ENCODE measurements at regions not wholly inside any gene's neighbourhood (a gene's known extent, or its start where the extent isn't known, plus 50 kb on each side); places are given as distances from the start of the nearest gene placed in this dataset.
"Not testable (repeated sequence)": the region's sequence is repeated elsewhere in the genome, so short reads cannot be mapped to it uniquely, and the experiment has no call there.

DNA sequence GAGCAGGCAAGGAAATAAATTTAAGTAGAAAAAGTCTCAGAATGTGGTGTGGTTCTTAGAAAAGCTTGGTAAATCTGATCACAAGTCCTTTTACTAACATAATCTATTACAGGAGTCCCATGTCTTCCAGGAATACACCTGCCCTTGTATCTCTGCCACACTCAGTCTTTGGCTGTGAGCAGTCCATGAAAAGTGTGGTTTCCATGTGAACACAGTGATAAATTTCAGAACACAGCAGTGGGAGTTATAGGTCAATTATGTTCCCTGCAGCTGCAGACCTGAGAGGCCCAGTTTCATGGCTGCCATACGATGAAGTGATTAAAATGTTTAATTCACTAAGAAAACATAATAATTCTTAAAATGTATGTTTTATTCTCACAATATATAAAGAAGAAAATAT, 366.9 kb upstream of the STAC start:
- Histone ChIP-seq H3K27me3 (ENCODE audit: insufficient read depth, low read length) (no peaks in the 10 kb centered on the region), H3K36me3 (ENCODE audit: insufficient read depth, low read depth, low read length) (no peaks in the 10 kb centered on the region), H3K27ac (ENCODE audit: low read length) (no peak overlapping the region)

DNA sequence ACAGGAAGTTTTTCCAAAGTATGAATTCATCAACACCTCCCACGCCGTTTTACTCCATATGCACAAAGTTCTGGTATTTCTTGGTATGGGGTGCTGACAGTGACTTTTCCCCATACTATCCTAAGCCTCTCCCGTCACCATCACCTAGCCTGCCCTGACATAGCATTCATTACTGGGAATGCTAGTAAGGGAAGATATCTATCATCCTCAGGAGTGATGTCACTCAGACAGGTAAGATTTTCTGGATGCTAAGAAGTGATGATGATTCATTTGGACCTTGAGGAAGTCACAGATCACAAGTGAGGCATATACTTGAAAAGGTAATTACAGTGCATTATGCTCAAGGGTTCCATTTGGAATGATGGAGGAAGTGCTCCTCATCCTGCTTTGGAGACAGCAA, 355.1 kb upstream of the STAC start:
- Histone ChIP-seq H3K4me3 (ENCODE audit: low read length) (no peak overlapping the region), H3K27ac (ENCODE audit: low read length) (no peak overlapping the region), H3K9me3 (ENCODE audit: insufficient read depth, low read depth, low read length) (no peaks in the 10 kb centered on the region), H3K4me1 (ENCODE audit: insufficient read depth, low read length) (no peaks in the 10 kb centered on the region), H3K36me3 (ENCODE audit: insufficient read depth, low read depth, low read length) (no peaks in the 10 kb centered on the region), H3K9ac (ENCODE audit: low read depth, low read length) (no peak overlapping the region), H3K27me3 (ENCODE audit: insufficient read depth, low read length) (no peaks in the 10 kb centered on the region)

More for the DNA sequence above, 366.9 kb upstream of the STAC start:
- no peak overlapping the region for H3K9ac ChIP-seq (ENCODE audit: low read depth, low read length)
- no peak overlapping the region for H3K4me3 ChIP-seq (ENCODE audit: low read length)
- H3K9me3 ChIP-seq (ENCODE audit: insufficient read depth, low read depth, low read length) = peaks cover 7% of the 10 kb centered on the region; the same call in 1 of the 2 replicates
- H3K4me1 ChIP-seq (ENCODE audit: insufficient read depth, low read length) = no peaks in the 10 kb centered on the region

DNA sequence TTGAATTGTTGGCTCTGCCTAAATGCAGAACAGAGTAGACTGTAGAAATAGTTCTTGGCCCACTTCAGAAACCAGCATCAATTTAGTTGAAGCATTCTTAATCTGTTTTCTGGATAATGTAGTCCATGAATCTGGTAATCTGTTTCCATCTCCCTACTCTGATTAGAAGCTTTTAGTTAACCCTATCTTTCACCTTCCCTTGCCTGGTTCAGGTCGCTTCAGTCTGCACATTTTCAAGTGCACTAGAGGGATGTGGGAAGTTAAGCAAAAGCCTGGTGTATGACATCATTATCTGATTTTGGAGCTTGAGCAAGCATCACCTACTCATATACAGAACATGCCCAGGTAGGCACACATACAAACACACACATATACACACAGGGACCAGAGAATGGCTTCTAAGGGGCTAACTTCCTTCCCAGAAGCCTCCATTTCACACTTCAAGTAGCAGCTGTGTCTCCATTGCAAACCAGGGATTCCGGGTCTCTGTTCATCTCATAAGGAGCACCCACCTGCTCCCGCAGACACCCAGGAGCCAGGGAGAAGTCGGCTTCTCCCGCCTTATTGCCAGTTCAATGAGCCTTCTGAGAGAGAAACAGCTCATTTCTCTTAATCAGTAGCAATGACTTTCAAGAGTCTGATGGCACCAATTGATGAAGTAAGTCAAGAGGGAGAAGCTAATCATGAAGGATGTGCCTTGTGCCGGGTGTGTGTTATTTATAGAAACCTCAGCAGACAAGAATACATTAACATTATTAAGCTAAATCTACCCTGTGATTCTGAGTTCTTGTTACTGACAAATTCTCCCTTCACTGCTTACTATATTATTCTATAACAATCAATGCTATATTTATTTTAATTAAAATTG, 347.9 kb upstream of the STAC start:
- no peak overlapping the region for H3K27ac ChIP-seq (ENCODE audit: low read length)
- no peak overlapping the region for H3K4me3 ChIP-seq (ENCODE audit: low read length)
- H3K4me1 ChIP-seq (ENCODE audit: insufficient read depth, low read length) = no peaks in the 10 kb centered on the region
- no peaks in the 10 kb centered on the region for H3K36me3 ChIP-seq (ENCODE audit: insufficient read depth, low read depth, low read length)
- H3K9me3 ChIP-seq (ENCODE audit: insufficient read depth, low read depth, low read length) = 0 out of 2 replicates have a peak, but pooled peaks cover 3% of the 10 kb centered on the region
- no peaks in the 10 kb centered on the region for H3K27me3 ChIP-seq (ENCODE audit: insufficient read depth, low read length)
- H3K9ac ChIP-seq (ENCODE audit: low read depth, low read length) = no peak overlapping the region

DNA sequence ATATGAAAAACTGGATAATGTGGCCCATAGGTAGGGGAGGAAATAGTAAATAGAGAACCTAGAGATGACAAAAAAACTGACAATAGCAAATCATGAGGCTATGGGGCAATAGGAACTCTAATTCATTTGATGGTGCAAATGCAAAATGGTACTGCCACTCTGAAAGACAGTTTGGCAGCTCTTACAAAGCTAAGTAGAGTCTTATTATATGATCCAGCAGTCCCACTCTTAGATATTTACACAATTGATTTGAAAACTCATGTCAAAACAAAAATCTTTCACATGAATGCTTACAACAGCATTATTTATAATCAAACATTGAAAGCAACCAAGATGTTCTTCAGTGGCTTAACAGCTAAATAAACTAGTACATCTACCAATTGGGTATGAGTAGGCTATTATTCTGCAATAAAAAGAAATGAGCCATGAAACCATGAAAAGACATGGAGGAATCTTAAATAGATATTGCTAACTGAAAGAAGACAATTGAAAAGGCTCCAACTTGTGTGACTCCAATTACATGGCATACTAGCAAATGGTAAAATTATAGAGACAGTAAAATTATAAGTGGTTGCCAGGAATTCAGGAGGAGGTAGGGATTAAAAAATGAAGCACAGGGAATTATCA, 321.8 kb upstream of the STAC start:
- Histone ChIP-seq H3K9me3 (ENCODE audit: insufficient read depth, low read depth, low read length) (peaks cover 8% of the 10 kb centered on the region), H3K4me3 (ENCODE audit: low read length) (no peak overlapping the region), H3K4me1 (ENCODE audit: insufficient read depth, low read length) (no peaks in the 10 kb centered on the region), H3K27me3 (ENCODE audit: insufficient read depth, low read length) (no peaks in the 10 kb centered on the region), H3K36me3 (ENCODE audit: insufficient read depth, low read depth, low read length) (no peaks in the 10 kb centered on the region), H3K27ac (ENCODE audit: low read length) (no peak overlapping the region), H3K9ac (ENCODE audit: low read depth, low read length) (no peak overlapping the region)

DNA sequence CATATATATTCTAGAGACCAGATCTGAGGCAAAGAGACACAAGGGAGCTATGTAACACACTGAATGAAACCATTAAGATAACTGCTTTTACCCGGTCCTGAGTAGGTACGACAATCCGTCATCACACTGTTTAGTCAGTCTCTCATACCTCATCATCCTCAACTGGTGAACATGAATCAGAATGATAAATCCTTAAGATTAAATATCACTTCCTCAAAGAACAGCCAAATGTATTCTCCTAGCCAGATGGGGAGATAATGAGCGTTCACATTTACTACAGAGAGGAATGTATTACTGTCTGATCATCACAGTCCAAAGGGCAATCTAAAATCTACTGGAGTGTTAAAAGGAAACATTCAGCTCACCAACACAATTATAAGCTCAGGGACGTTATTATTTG, 319.4 kb upstream of the STAC start:
- H3K27ac ChIP-seq (ENCODE audit: low read length) = no peak overlapping the region
- H3K9me3 ChIP-seq (ENCODE audit: insufficient read depth, low read depth, low read length) = no peaks in the 10 kb centered on the region
- H3K27me3 ChIP-seq (ENCODE audit: insufficient read depth, low read length) = no peaks in the 10 kb centered on the region
- no peaks in the 10 kb centered on the region for H3K4me1 ChIP-seq (ENCODE audit: insufficient read depth, low read length)
- no peak overlapping the region for H3K4me3 ChIP-seq (ENCODE audit: low read length)
- no peak overlapping the region for H3K9ac ChIP-seq (ENCODE audit: low read depth, low read length)
- no peaks in the 10 kb centered on the region for H3K36me3 ChIP-seq (ENCODE audit: insufficient read depth, low read depth, low read length)

DNA sequence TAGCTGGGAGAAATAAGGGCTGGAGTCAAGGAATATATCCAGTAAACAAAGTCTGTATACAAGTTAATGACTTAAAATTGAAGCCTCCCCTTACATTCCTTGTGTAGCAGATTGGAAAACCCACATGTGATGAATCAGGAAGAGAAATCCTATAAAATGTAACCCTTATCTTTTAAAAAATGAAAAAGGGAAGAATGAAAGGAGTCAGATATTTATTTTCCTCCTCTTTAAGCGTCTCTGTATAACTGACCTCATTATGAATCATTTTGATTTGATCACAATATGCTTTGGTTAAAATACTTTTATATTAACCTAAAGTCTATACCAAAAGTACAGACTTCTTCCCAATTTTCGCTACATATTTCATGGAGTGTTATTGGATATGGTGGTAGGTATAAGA, 316.3 kb upstream of the STAC start:
- H3K4me3 ChIP-seq (ENCODE audit: low read length) = no peak overlapping the region
- no peaks in the 10 kb centered on the region for H3K36me3 ChIP-seq (ENCODE audit: insufficient read depth, low read depth, low read length)
- no peaks in the 10 kb centered on the region for H3K27me3 ChIP-seq (ENCODE audit: insufficient read depth, low read length)
- H3K27ac ChIP-seq (ENCODE audit: low read length) = no peak overlapping the region
- H3K4me1 ChIP-seq (ENCODE audit: insufficient read depth, low read length) = no peaks in the 10 kb centered on the region
- H3K9me3 ChIP-seq (ENCODE audit: insufficient read depth, low read depth, low read length) = no peaks in the 10 kb centered on the region
- no peak overlapping the region for H3K9ac ChIP-seq (ENCODE audit: low read depth, low read length)

DNA sequence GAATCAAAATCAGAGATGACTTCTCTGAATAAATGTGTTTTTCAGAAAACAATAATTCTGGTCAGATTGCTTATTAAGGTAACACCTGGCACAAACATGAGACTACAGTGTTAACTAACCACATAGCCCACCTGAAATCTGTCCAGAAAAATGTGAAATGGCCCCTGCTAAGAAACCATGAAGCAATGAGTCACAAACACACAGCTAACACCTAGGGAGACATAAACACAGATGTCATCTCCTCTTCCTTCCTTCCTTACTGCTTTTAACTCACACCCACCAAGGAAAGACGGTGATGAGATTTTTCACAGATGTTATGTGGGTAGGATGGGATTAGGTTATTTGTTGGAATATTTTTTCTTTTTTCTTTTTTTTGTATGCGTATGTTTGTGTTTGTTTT, 315.0 kb upstream of the STAC start:
- no peak overlapping the region for H3K9ac ChIP-seq (ENCODE audit: low read depth, low read length)
- H3K4me1 ChIP-seq (ENCODE audit: insufficient read depth, low read length) = no peaks in the 10 kb centered on the region
- H3K9me3 ChIP-seq (ENCODE audit: insufficient read depth, low read depth, low read length) = no peaks in the 10 kb centered on the region
- H3K27me3 ChIP-seq (ENCODE audit: insufficient read depth, low read length) = no peaks in the 10 kb centered on the region
- H3K4me3 ChIP-seq (ENCODE audit: low read length) = no peak overlapping the region
- H3K27ac ChIP-seq (ENCODE audit: low read length) = no peak overlapping the region
- H3K36me3 ChIP-seq (ENCODE audit: insufficient read depth, low read depth, low read length) = no peaks in the 10 kb centered on the region

DNA sequence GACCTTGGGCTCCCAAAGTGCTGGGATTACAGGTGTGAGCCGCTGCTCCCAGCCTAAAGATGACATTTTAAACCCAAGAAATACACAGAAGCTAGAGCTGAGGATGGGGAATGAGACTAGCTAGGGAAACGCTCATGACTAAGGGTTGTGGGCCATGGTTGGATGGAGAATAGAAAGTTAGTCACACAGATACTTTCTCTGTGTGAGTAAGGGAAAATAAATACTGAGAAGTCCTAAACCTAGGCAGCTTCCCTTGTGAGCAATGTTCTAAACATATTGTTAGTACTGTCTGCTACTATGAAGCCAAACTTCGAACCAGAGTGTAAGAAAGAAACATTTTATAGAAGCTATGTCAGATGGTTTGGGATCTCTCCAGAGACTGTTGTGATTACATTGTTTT, 304.8 kb upstream of the STAC start:
- Histone ChIP-seq H3K4me3 (ENCODE audit: low read length) (no peak overlapping the region), H3K4me1 (ENCODE audit: insufficient read depth, low read length) (no peaks in the 10 kb centered on the region), H3K9ac (ENCODE audit: low read depth, low read length) (no peak overlapping the region), H3K27ac (ENCODE audit: low read length) (no peak overlapping the region), H3K9me3 (ENCODE audit: insufficient read depth, low read depth, low read length) (no peaks in the 10 kb centered on the region), H3K27me3 (ENCODE audit: insufficient read depth, low read length) (no peaks in the 10 kb centered on the region), H3K36me3 (ENCODE audit: insufficient read depth, low read depth, low read length) (no peaks in the 10 kb centered on the region)

DNA sequence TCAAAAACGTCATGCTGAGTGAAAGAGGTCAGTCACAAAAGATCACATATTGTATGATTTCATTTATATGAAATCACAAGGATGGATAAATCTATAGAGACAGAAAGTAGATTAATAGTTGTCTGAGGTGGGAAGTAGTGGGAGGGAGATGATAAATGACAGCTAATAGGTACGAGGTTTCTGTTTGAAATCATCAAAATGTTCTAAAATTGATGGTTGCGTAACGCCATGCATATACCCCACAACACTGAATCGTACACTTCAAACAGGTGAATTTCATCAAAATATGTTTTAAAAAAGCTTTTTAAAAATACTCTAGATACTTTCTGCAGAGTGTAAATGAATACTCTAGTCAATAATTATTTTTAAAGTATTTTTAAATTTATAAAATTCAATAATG, 303.0 kb upstream of the STAC start:
- Histone ChIP-seq H3K9ac (ENCODE audit: low read depth, low read length) (no peak overlapping the region), H3K36me3 (ENCODE audit: insufficient read depth, low read depth, low read length) (no peaks in the 10 kb centered on the region), H3K27me3 (ENCODE audit: insufficient read depth, low read length) (no peaks in the 10 kb centered on the region), H3K4me1 (ENCODE audit: insufficient read depth, low read length) (no peaks in the 10 kb centered on the region), H3K4me3 (ENCODE audit: low read length) (no peak overlapping the region), H3K9me3 (ENCODE audit: insufficient read depth, low read depth, low read length) (peaks cover 2% of the 10 kb centered on the region; the same call in 1 of the 2 replicates), H3K27ac (ENCODE audit: low read length) (no peak overlapping the region)

DNA sequence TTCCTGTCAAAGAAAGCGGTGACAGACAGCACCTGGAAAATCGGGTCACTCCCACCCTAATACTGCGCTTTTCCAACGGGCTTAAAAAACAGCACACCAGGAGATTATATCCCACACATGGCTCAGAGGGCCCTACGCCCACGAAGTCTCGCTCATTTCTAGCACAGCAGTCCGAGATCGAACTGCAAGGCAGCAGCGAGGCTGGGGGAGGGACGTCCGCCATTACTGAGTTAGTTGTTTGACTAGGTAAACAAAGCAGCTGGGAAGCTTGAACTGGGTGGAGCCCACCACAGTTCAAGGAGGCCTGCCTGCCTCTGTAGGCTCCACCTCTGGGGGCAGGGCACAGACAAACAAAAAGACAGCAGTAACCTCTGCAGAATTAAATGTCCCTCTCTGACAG, 297.3 kb upstream of the STAC start:
- H3K36me3 ChIP-seq (ENCODE audit: insufficient read depth, low read depth, low read length); H3K9ac ChIP-seq (ENCODE audit: low read depth, low read length); H3K27me3 ChIP-seq (ENCODE audit: insufficient read depth, low read length); H3K27ac ChIP-seq (ENCODE audit: low read length); H3K4me3 ChIP-seq (ENCODE audit: low read length); H3K4me1 ChIP-seq (ENCODE audit: insufficient read depth, low read length); H3K9me3 ChIP-seq (ENCODE audit: insufficient read depth, low read depth, low read length): not testable (repeated sequence)

DNA sequence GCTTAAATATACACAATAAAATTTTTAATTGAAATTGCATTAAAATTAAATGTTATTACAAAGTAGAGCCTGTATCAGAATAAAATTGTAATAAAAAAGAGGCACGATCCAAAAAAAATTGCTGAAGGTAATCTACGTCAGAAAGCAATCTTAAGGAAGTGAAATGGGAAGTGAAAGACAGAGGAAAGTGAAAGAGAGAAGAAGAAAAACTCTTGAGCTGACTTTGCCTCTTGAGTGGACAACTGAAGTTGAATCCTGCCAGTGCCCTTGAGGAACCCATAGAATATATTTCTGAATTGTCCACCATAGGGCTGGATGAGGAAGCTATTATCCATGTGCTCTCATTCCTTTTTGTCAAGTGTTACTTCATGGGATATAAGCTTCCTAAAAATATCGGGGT, 285.1 kb upstream of the STAC start:
- Histone ChIP-seq H3K27me3 (ENCODE audit: insufficient read depth, low read length) (no peaks in the 10 kb centered on the region), H3K9me3 (ENCODE audit: insufficient read depth, low read depth, low read length) (no peaks in the 10 kb centered on the region), H3K4me3 (ENCODE audit: low read length) (no peak overlapping the region), H3K27ac (ENCODE audit: low read length) (no peak overlapping the region), H3K36me3 (ENCODE audit: insufficient read depth, low read depth, low read length) (no peaks in the 10 kb centered on the region), H3K4me1 (ENCODE audit: insufficient read depth, low read length) (no peaks in the 10 kb centered on the region), H3K9ac (ENCODE audit: low read depth, low read length) (no peak overlapping the region)

DNA sequence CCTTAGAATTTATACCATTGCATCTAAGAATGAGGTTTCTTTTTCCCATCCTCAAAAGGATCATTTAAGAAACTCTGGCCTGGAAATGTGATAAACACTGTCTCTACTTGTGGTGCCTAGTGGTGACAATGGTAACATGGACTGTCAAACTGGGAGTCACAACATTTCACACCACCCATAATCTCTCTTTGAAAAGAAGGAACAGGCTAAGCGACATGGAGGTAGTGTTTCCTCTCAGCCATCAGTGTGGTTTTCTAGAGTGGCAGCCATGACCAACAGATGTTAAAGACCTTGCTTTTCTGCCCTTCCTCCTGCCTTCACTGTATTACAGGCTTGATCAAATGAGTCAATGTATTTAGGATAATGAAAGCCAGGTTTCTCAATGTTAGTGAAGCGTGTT, 283.1 kb upstream of the STAC start:
- Histone ChIP-seq H3K27ac (ENCODE audit: low read length) (no peak overlapping the region), H3K27me3 (ENCODE audit: insufficient read depth, low read length) (no peaks in the 10 kb centered on the region), H3K36me3 (ENCODE audit: insufficient read depth, low read depth, low read length) (no peaks in the 10 kb centered on the region), H3K9ac (ENCODE audit: low read depth, low read length) (no peak overlapping the region), H3K4me1 (ENCODE audit: insufficient read depth, low read length) (peaks cover 1% of the 10 kb centered on the region; the same call in 1 of the 2 replicates), H3K4me3 (ENCODE audit: low read length) (no peak overlapping the region), H3K9me3 (ENCODE audit: insufficient read depth, low read depth, low read length) (no peaks in the 10 kb centered on the region)

Measured in iPS-20b (cell line).